Type B pancreatic cell (in vitro differentiated cells): ENCODE measurements at regions not wholly inside any gene's neighbourhood (a gene's known extent, or its start where the extent isn't known, plus 50 kb on each side); places are given as distances from the start of the nearest gene placed in this dataset.

Source experiments
- DNase-seq: peaks from one replicate; pipeline ENCODE4 v3.0.0; 2021; ENCODE audit warnings: mixed read lengths; ENCODE audit not compliant: unreplicated experiment; ENCODE audit errors: extremely low spot score
- H3K27ac Mint-ChIP-seq: 2 replicates; pipeline ENCODE4 v1.8.0; 2021; ENCODE audit warnings: mild to moderate bottlenecking, mixed read lengths
- H3K27me3 Mint-ChIP-seq: 2 replicates; pipeline ENCODE4 v1.8.0; 2021; ENCODE audit warnings: mixed read lengths
- H3K36me3 Mint-ChIP-seq: 2 replicates; pipeline ENCODE4 v1.8.0; 2021; ENCODE audit warnings: mixed read lengths
- H3K4me1 Mint-ChIP-seq: one replicate; pipeline ENCODE4 v1.8.0; 2021; ENCODE audit warnings: mixed read lengths; ENCODE audit not compliant: unreplicated experiment
- H3K4me3 Mint-ChIP-seq: 2 replicates; pipeline ENCODE4 v1.8.0; 2021; ENCODE audit warnings: mild to moderate bottlenecking, mixed read lengths
- H3K9me3 Mint-ChIP-seq: 2 replicates; pipeline ENCODE4 v1.8.0; 2021; ENCODE audit warnings: mixed read lengths
- CTCF ChIP-seq: fragments of 200-600 bp; sonication (generic); conservative IDR thresholded peaks from 2 replicates; pipeline ENCODE4 v1.5.0; 2021; ENCODE audit warnings: antibody characterized with exemption, mild to moderate bottlenecking

GRCh38 chr2:5520463-5520972 is 171.7 kb upstream of the SOX11 start:
- no peak for DNase-seq
- no peak for TF ChIP-seq CTCF
- no peaks in the 10 kb centered on the region for H3K27me3 Mint-ChIP-seq

GRCh38 chr2:5521461-5521860 is 170.7 kb upstream of the SOX11 start:
- no peaks in the 10 kb centered on the region for H3K9me3 Mint-ChIP-seq
- TF ChIP-seq CTCF: no peak
- no peaks in the 10 kb centered on the region for H3K36me3 Mint-ChIP-seq
- H3K4me3 Mint-ChIP-seq: no peak overlapping the region
- no peaks in the 10 kb centered on the region for H3K4me1 Mint-ChIP-seq
- H3K27ac Mint-ChIP-seq: no peak overlapping the region
- no peaks in the 10 kb centered on the region for H3K27me3 Mint-ChIP-seq
- no peak for DNase-seq

More at GRCh38 chr2:5520463-5520972, 171.7 kb upstream of the SOX11 start:
- no peak overlapping the region for H3K4me3 Mint-ChIP-seq
- no peak overlapping the region for H3K27ac Mint-ChIP-seq
- H3K4me1 Mint-ChIP-seq: no peaks in the 10 kb centered on the region
- H3K36me3 Mint-ChIP-seq: no peaks in the 10 kb centered on the region
- no peaks in the 10 kb centered on the region for H3K9me3 Mint-ChIP-seq

GRCh38 chr2:5524551-5524950 is 167.6 kb upstream of the SOX11 start:
- DNase-seq: no peak
- TF ChIP-seq CTCF: no peak
- Mint-ChIP-seq H3K36me3 (no peaks in the 10 kb centered on the region), H3K9me3 (no peaks in the 10 kb centered on the region), H3K27me3 (no peaks in the 10 kb centered on the region), H3K27ac (no peak overlapping the region), H3K4me1 (peaks cover 3% of the 10 kb centered on the region), H3K4me3 (no peak overlapping the region)

- Mint-ChIP-seq H3K27ac (no peak overlapping the region), H3K4me3 (no peak overlapping the region), H3K27me3 (no peaks in the 10 kb centered on the region), H3K9me3 (no peaks in the 10 kb centered on the region), H3K4me1 (peaks cover 12% of the 10 kb centered on the region), H3K36me3 (no peaks in the 10 kb centered on the region)
- DNase-seq: no peak
- no peak for TF ChIP-seq CTCF
Measured at GRCh38 chr2:5528706-5529105, 163.5 kb upstream of the SOX11 start.

GRCh38 chr2:5530011-5530696 is 162.0 kb upstream of the SOX11 start:
- no peak for TF ChIP-seq CTCF
- Mint-ChIP-seq H3K4me1 (peaks cover 17% of the 10 kb centered on the region), H3K4me3 (no peak overlapping the region), H3K9me3 (no peaks in the 10 kb centered on the region), H3K27me3 (no peaks in the 10 kb centered on the region), H3K36me3 (no peaks in the 10 kb centered on the region), H3K27ac (no peak overlapping the region)
- no peak for DNase-seq
